GM12875 (cell line): ENCODE measurements at regions not wholly inside any gene's neighbourhood (a gene's known extent, or its start where the extent isn't known, plus 50 kb on each side); places are given as distances from the start of the nearest gene placed in this dataset.

Source experiments
- H3K4me3 ChIP-seq: one replicate; pipeline ENCODE4 v1.5.1; 2011; ENCODE audit warnings: low read depth, low read length, control low read depth
- TF ChIP-seq, protein P1 (sequence below): IDR thresholded peaks from 2 replicates; pipeline ENCODE4 v1.5.1; 2011; ENCODE audit warnings: low read depth, mild to moderate bottlenecking, control low read depth, inconsistent platforms, low read length, moderate library complexity, borderline replicate concordance; ENCODE audit not compliant: insufficient read depth

DNA sequence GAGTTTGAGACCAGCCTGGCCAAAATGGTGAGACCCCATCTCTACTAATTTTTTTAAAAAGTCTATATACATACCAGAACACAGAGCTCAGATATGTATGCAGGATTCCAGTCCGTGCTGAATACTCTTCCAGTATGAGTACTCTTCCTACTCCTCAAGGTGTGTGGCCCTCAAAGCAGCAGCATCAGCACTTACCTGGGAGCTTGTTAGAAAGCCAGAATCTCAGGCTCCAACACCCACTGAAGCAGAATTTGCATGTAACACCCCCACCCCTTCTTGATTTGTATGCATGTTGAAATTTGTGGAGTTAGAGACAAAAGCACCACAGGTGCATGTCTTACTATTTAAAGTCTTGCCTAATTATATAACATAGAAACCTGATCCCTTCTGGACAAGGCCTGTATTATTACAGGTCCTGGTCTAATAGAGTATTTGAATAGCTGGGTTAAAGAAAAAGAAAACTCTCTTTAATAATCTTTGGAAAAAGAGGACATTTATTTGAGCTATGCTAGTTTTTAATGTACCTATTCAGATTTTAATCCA lies 50.3 kb upstream of the NFE2L2 start:
- TF ChIP-seq, protein P1, sequence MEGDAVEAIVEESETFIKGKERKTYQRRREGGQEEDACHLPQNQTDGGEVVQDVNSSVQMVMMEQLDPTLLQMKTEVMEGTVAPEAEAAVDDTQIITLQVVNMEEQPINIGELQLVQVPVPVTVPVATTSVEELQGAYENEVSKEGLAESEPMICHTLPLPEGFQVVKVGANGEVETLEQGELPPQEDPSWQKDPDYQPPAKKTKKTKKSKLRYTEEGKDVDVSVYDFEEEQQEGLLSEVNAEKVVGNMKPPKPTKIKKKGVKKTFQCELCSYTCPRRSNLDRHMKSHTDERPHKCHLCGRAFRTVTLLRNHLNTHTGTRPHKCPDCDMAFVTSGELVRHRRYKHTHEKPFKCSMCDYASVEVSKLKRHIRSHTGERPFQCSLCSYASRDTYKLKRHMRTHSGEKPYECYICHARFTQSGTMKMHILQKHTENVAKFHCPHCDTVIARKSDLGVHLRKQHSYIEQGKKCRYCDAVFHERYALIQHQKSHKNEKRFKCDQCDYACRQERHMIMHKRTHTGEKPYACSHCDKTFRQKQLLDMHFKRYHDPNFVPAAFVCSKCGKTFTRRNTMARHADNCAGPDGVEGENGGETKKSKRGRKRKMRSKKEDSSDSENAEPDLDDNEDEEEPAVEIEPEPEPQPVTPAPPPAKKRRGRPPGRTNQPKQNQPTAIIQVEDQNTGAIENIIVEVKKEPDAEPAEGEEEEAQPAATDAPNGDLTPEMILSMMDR: no peak
- H3K4me3 ChIP-seq: no peak overlapping the region

DNA sequence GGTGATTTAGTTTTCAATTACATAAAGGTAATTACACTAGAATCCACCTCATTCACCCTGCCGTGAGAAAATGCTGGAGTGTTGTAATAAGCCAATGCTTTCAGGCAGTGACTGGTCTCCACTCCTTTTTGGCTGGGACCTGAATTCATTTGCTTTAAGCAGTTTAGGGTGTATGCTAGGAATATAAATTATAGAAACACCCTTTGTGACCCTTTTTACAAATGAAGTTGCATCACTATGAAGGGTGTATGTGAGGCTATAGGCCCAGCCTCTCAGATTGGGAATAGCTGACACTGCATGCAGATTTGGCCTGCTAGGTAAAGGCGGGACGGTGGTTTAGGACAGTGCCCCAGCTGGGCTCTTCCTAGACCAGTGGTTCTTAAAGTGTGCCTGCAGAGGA lies 50.8 kb upstream of the NFE2L2 start:
- TF ChIP-seq, protein P1: no peak

DNA sequence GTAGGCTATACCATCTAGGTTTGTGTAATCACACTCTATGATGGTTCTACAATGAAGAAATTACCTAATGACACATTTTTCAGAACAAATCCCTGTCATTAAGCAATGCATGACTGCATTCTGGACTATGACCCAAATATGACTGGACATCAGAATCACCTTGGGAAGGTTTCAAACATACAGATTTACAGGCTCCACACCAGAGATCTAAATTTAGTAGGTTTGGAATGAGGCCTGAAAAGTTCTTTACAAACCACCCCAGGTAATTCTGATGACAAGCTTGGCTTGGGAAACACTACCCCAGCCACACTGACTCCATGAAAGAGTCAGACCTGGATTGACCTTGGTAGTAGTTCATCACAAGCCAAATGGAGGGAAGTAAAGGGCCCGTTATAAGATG lies 52.2 kb upstream of the NFE2L2 start:
- no peak overlapping the region for H3K4me3 ChIP-seq
- TF ChIP-seq, protein P1: no peak

More for the DNA sequence above, 50.8 kb upstream of the NFE2L2 start:
- no peak overlapping the region for H3K4me3 ChIP-seq

DNA sequence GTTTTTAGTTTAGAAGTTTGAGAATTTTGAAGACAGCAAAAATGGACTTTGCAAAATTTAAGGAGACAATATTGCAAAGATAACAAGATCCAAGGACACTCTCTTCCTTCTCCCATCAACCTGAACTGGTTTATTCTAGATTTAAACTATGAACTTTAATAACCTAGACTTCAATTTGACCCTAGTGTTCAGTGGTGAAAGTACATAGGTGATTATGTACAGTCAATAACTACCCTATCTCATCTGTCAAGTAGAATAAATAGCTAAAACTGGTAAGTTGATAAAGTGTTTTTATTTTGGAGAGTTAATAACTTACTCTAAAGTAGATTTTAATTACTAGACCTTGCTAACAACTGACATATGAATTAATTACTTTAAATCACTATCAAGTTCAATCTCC lies 52.9 kb upstream of the NFE2L2 start:
- no peak overlapping the region for H3K4me3 ChIP-seq
- TF ChIP-seq, protein P1: no peak

DNA sequence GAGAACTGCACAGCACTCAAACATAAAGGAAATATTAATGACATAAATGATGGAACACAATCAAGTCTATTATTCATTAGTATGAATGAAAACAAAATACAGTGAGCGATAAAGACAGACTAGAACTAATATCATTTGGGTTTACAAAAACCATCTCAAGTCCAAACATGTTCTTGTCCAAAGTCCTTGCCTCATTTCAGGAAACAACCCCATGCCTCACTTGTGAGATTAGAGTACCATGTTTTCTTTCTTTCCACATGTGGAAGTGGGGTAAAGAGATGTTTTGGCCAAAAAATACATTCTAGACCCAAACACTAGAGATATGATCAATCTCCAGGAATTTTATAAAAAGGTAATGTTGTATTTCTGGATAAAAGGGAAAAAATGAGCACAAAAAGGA lies 53.3 kb upstream of the NFE2L2 start:
- H3K4me3 ChIP-seq: no peak overlapping the region
- TF ChIP-seq, protein P1: no peak

DNA sequence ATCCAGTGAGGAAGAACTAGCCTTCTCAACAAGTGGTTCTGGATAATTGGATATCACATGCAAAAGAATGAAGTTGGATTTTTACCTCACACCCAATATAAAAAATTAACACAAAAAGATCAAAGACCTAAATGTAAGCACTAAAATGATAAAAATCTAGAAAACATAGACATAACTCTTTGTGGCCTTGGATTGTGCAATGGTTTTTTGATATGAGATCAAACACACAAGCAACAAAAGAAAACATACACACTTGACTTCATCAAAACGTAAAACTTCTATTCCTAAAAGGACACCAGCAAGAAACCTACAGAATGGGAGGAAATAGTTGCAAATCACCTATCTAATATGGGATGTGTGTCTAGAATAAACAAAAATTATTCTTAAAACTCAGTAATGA lies 54.1 kb upstream of the NFE2L2 start:
- H3K4me3 ChIP-seq: no peak overlapping the region
- TF ChIP-seq, protein P1: no peak

DNA sequence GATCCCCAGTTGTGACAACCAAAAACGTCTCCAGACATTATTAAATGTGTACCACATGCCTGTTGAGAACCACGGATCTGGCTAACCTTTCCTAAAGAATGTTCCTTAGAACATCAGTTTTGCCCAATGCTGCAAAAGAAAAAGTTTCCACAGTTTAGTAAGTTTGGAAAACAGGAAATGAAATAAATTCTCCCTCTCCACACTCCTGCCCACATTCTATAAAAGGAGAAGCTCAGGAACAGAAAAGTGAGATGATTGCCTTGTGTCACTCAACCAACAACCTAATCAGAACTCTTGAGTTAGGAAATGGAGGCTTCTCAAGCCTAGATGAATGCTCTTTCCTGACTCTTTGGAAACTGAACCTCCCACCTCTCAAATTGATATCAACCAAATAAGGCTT lies 56.1 kb upstream of the NFE2L2 start:
- no peak overlapping the region for H3K4me3 ChIP-seq
- TF ChIP-seq, protein P1: no peak
